SK-N-SH (cell line): ENCODE measurements at regions not wholly inside any gene's neighbourhood (a gene's known extent, or its start where the extent isn't known, plus 50 kb on each side); places are given as distances from the start of the nearest gene placed in this dataset.

Experiments
- EP300 ChIP-seq, 2 experiments: IDR thresholded peaks; 2 replicates each; pipeline versions ENCODE4 v1.4.0 to v1.6.1; 2012; ENCODE audit warnings: borderline replicate concordance in 1 of 2, low read depth in 1 of 2, low read length in 1 of 2
- JUND ChIP-seq: IDR thresholded peaks from 2 replicates; pipeline ENCODE4 v1.4.0; 2012
- REST ChIP-seq: IDR thresholded peaks from 2 replicates; pipeline ENCODE4 v1.6.1; 2012; ENCODE audit warnings: mild to moderate bottlenecking, low read depth, low read length, moderate library complexity
- SIN3A ChIP-seq: IDR thresholded peaks from 2 replicates; pipeline ENCODE4 v1.6.1; 2012; ENCODE audit warnings: low read depth, mild to moderate bottlenecking, low read length, moderate library complexity, borderline replicate concordance
- SMC3 ChIP-seq: IDR thresholded peaks from 2 replicates; pipeline ENCODE4 v1.6.1; 2012; ENCODE audit warnings: low read depth, low read length, improper control_type of control experiment
- TAF1 ChIP-seq: IDR thresholded peaks from 2 replicates; pipeline ENCODE4 v1.6.1; 2012; ENCODE audit warnings: low read depth, mild to moderate bottlenecking, low read length, moderate library complexity, borderline replicate concordance
- TCF12 ChIP-seq: IDR thresholded peaks from 2 replicates; pipeline ENCODE4 v1.4.0; 2012
- USF1 ChIP-seq: IDR thresholded peaks from 2 replicates; pipeline ENCODE4 v1.4.0; 2012; ENCODE audit warnings: low read depth, borderline replicate concordance
- TF ChIP-seq, protein P1 (sequence below): fragments of 200-600 bp; sonication (generic); IDR thresholded peaks from 2 replicates; pipeline ENCODE4 v1.6.1; 2017; ENCODE audit warnings: antibody characterized with exemption, mild to moderate bottlenecking, moderate library complexity

- TF ChIP-seq, protein P1, sequence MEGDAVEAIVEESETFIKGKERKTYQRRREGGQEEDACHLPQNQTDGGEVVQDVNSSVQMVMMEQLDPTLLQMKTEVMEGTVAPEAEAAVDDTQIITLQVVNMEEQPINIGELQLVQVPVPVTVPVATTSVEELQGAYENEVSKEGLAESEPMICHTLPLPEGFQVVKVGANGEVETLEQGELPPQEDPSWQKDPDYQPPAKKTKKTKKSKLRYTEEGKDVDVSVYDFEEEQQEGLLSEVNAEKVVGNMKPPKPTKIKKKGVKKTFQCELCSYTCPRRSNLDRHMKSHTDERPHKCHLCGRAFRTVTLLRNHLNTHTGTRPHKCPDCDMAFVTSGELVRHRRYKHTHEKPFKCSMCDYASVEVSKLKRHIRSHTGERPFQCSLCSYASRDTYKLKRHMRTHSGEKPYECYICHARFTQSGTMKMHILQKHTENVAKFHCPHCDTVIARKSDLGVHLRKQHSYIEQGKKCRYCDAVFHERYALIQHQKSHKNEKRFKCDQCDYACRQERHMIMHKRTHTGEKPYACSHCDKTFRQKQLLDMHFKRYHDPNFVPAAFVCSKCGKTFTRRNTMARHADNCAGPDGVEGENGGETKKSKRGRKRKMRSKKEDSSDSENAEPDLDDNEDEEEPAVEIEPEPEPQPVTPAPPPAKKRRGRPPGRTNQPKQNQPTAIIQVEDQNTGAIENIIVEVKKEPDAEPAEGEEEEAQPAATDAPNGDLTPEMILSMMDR: no peak
- TF ChIP-seq REST (no peak), SMC3 (no peak), TAF1 (no peak), SIN3A (no peak), TCF12 (no peak), USF1 (no peak), JUND (no peak), EP300 (IDR thresholded peaks at IDR 0.05; ENCODE audit: borderline replicate concordance in 1 of 2, low read depth in 1 of 2, low read length in 1 of 2) (no peak)
Measured at GRCh38 chr3:7934362-7934761, 567.3 kb upstream of the LMCD1 start.
